Heart right ventricle (tissue), 16 donors: ENCODE measurements at regions not wholly inside any gene's neighbourhood (a gene's known extent, or its start where the extent isn't known, plus 50 kb on each side); places are given as distances from the start of the nearest gene placed in this dataset.

Experiments used
- ATAC-seq, 8 donors: fragments of 200-7000 bp; cut with Tn5 transposase; one replicate each; pipeline ENCODE4 v1.9.1; 2020; ENCODE audit warnings: mild to moderate bottlenecking in 8 of 8, moderate library complexity in 8 of 8, moderate number of reproducible peaks in 1 of 8
- DNase-seq, 2 donors: peaks; one replicate each; pipeline ENCODE4 v3.0.0-alpha.2; 2020
- H3K27ac ChIP-seq, 10 donors: fragments of 200-600 bp; sonication (generic) in 2 of 10; one replicate each; pipeline versions ENCODE4 v1.5.0 to v1.8.0; 2020 to 2022; ENCODE audit warnings: mild to moderate bottlenecking in 3 of 10
- H3K27me3 ChIP-seq, 7 donors: fragments of 200-600 bp; one replicate each; pipeline ENCODE4 v1.8.0; 2021 to 2022; ENCODE audit warnings: mild to moderate bottlenecking in 2 of 7
- H3K36me3 ChIP-seq, 9 donors: fragments of 200-600 bp; sonication (generic) in 1 of 9; one replicate each; pipeline versions ENCODE4 v1.5.0 to v1.8.0; 2020 to 2022; ENCODE audit warnings: mild to moderate bottlenecking in 2 of 9
- H3K4me1 ChIP-seq, 9 donors: fragments of 200-600 bp; sonication (generic) in 1 of 9; one replicate each; pipeline versions ENCODE4 v1.5.0 to v1.8.0; 2020 to 2022; ENCODE audit warnings: mild to moderate bottlenecking in 4 of 9
- H3K4me3 ChIP-seq, 10 donors: fragments of 200-600 bp; sonication (generic) in 2 of 10; one replicate each; pipeline versions ENCODE4 v1.5.0 to v1.8.0; 2020 to 2022; ENCODE audit warnings: mild to moderate bottlenecking in 7 of 10, moderate library complexity in 2 of 10
- H3K9me3 ChIP-seq, 11 donors: fragments of 200-600 bp in 10 of 11; sonication (generic) in 2 of 11; one replicate each; pipeline versions ENCODE4 v1.5.0 to v1.8.0; 2013 to 2022; ENCODE audit warnings: mild to moderate bottlenecking in 2 of 11, control low read depth in 1 of 11, moderate library complexity in 1 of 11
- WGBS, 2 donors: extraction: QIAGEN DNeasy Blood & Tissue Kit; methylation state at CpG; one replicate each; pipeline ENCODE4 v1.1.7; 2013; ENCODE audit warnings: inconsistent platforms in 1 of 2; 5-methylcytosine and 5-hydroxymethylcytosine counted together
- intact Hi-C, 10 donors: fragments of 100-400 bp; cut with DNase I; formaldehyde crosslinking; loops; one replicate each; pipeline versions ENCODE4 v1.11.1 to v1.14.2; 2022
- TF ChIP-seq, protein P1 (sequence below), 9 donors: fragments of 200-600 bp; sonication (generic) in 2 of 9; IDR thresholded peaks; one replicate each; pipeline versions ENCODE4 v1.5.0 to v1.8.0; 2021 to 2022; ENCODE audit warnings: antibody characterized with exemption in 9 of 9, mild to moderate bottlenecking in 5 of 9, moderate library complexity in 1 of 9
- donor health status: Arrhythmogenic right ventricular cardiomyopathy.
- donor health status: ischemic (EF 13 %, LVEDD 7.1; RV severe dilation, severe dysfunction).
- donor health status: healthy with polysubstance abuse.
- donor health status: DM: no; HTN: yes; CAD: no.
- donor health status: DM: no; HTN: no; CAD: no.
- donor health status: ischemic (EF 25% LVEDD 6.9; RV normal size, moderate dysfunction).
- donor health status: ischemic (EF 25% LVEDD 5.7; RV mildly dilated, moderate dysfunction).
- donor health status: healthy.
- donor health status: DM: yes; HTN: yes; CAD: no.
- donor health status: Ischemic cardiomyopathy.
- donor health status: ischemic (EF 35%, LVEDD 5.7; RV mildly dilated, moderate dysfunction).
- donor health status: nonischemic (EF 11% LVEDD 7.7; RV severe dilation, severe dysfunction).
- donor health status: DM: yes; HTN: yes; CAD: no.
- donor health status: PGD.
- donor health status: ischemic (EF 29% LVEDD 5.4; RV normal size, mild dysfunction).
- donor health status: nonischemic (EF 23%, LVEDD 6.1; RV moderate dilation, normal function).

DNA sequence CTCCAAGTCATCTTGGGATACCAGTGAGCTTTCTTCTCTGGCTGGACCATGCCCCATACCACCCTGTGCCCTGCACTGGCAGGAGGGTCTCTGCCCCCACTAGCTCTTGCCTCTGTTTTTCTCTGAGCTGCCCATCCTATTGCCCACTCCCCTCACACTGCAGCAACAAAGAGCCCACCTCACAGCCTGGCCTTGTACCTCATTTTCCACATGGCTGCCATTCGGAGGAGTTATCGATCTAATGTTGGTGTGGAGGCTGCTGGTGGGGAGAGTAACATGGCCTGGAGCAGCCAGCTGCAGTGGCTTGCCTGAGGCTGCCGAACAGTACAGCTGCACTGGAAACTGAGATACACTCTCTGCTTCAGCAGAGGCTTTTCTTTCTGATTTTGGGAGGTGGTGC, 65.7 kb upstream of the AGBL1 start:
- Histone ChIP-seq H3K27ac (no peak overlapping the region), H3K4me3 (no peak overlapping the region), H3K4me1 (no peaks in the 10 kb centered on the region), H3K36me3 (no peaks in the 10 kb centered on the region), H3K9me3 (no peaks in the 10 kb centered on the region), H3K27me3 (peaks cover 0 to 10% (median 4%) of the 10 kb centered on the region in 7 donors)
- DNase-seq (no peak), ATAC-seq (no peak)
- TF ChIP-seq, protein P1, sequence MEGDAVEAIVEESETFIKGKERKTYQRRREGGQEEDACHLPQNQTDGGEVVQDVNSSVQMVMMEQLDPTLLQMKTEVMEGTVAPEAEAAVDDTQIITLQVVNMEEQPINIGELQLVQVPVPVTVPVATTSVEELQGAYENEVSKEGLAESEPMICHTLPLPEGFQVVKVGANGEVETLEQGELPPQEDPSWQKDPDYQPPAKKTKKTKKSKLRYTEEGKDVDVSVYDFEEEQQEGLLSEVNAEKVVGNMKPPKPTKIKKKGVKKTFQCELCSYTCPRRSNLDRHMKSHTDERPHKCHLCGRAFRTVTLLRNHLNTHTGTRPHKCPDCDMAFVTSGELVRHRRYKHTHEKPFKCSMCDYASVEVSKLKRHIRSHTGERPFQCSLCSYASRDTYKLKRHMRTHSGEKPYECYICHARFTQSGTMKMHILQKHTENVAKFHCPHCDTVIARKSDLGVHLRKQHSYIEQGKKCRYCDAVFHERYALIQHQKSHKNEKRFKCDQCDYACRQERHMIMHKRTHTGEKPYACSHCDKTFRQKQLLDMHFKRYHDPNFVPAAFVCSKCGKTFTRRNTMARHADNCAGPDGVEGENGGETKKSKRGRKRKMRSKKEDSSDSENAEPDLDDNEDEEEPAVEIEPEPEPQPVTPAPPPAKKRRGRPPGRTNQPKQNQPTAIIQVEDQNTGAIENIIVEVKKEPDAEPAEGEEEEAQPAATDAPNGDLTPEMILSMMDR (IDR thresholded peaks at IDR 0.05): no peak
- WGBS, 2 donors: 21 to 41% methylated on average over 3 of the region's 3 CpGs
- intact Hi-C loops: no loop called here

DNA sequence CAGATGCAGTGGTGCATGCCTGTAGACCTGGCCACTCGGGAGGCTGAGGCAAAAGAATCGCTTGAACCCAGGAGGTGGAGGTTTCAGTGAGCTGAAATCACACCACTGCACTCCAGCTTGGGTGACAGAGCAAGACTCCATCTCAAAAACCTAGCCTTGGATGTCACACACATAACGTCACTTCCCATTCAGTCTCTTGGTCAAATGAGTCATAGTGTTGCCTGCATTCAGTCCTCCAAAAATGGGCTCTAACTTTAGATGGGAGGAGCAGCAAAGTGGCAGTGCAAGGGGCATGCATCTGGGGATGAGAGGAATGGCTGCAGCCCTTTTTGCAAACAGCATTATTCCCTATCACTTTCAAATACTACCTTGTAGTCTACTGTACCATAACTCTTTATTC, 62.9 kb upstream of the AGBL1 start:
- intact Hi-C loops: no loop called here
- no peak for DNase-seq
- H3K36me3 ChIP-seq: no peaks in the 10 kb centered on the region
- H3K4me1 ChIP-seq: no peaks in the 10 kb centered on the region
- H3K27ac ChIP-seq: no peak overlapping the region
- peaks cover 0 to 12% (median 6%) of the 10 kb centered on the region in 7 donors for H3K27me3 ChIP-seq
- TF ChIP-seq, protein P1 (IDR thresholded peaks at IDR 0.05): no peak
- no peak overlapping the region for H3K4me3 ChIP-seq
- ATAC-seq: no peak
- 74 to 77% methylated on average over 3 of the region's 3 CpGs for WGBS, 2 donors
- no peaks in the 10 kb centered on the region for H3K9me3 ChIP-seq

DNA sequence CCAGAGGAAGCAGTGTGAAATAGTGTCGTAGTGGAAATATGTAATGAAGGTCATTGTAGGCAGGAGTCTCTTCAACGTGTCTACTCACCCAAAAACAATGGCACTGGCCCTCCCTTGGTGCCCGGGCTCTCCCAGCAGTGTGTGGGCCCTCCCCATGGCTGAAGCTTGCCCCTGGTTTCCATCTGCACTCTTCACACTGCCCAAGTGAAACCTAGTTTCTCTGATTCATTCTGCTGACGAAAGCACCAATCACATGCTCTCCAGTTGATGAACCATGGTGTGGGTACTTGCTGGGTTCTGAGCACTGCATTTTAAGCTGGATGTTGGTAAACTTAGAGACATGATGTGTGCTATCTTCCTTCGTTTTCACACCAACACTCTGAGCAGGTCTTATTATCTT, 61.0 kb upstream of the AGBL1 start:
- TF ChIP-seq, protein P1 (IDR thresholded peaks at IDR 0.05): no peak
- ATAC-seq: no peak
- Histone ChIP-seq H3K27me3 (peaks cover 0 to 23% (median 9%) of the 10 kb centered on the region in 7 donors), H3K9me3 (no peaks in the 10 kb centered on the region), H3K36me3 (no peaks in the 10 kb centered on the region), H3K4me1 (no peaks in the 10 kb centered on the region), H3K4me3 (no peak overlapping the region), H3K27ac (no peak overlapping the region)
- WGBS, 2 donors: 65 to 69% methylated on average over 5 of the region's 5 CpGs
- intact Hi-C loops: no loop called here
- DNase-seq: no peak

DNA sequence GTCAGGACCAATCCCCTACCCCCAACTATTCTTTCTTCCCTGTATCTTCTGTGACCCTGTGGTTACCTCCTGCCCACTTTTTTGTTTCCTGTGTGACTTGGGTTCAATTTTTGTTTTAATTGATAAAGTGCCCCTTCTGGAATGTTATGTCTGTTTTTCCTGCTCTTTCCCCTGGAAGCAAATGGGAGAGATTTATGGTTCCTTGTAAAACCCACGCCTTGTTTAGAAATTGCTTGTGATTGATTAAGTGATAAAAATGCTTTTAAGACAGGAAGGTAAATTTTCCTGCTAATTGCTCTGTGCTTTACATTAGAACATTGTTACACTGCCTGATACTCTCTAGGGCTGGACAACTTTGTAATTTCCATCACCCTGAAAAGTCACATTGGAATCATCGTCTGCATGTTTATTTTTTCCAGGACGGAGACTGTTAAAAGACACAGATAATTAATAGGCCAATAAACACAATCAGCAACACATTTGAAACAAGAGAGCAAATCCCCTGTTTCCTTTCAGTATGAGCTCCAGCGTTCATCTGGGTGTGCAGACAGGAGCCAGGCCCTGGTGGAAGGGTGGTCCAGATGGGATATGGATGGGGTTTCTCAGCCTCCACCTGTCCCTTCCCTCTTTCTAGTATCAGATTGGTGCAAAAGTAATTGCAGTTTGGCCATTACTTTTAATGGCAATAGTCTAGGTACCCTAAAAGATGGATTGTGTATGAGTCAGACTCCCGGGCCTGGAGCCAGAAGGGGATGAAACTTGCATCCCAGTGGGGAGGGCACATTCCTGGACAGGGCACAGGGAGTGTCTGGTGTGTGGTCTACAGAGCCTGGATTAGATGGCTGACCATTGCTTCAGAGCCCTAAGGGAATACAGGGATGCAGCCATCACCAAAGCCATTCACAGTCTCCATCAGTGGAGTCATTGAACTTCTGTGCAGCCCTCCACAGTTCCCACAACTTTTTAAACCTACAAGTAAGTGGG, 58.1 kb upstream of the AGBL1 start:
- 53 to 64% methylated on average over 5 of the region's 5 CpGs for WGBS, 2 donors

More for the DNA sequence above, 58.1 kb upstream of the AGBL1 start:
- ATAC-seq (peak in 1 of 8 donors; percentile 13), DNase-seq (no peak)
- Histone ChIP-seq H3K4me1 (no peaks in the 10 kb centered on the region), H3K36me3 (no peaks in the 10 kb centered on the region), H3K27me3 (peaks cover 0 to 21% (median 4%) of the 10 kb centered on the region in 7 donors), H3K27ac (no peak overlapping the region), H3K4me3 (no peak overlapping the region), H3K9me3 (no peaks in the 10 kb centered on the region)
- TF ChIP-seq, protein P1 (IDR thresholded peaks at IDR 0.05): no peak
- intact Hi-C loops: no loop called here
